ENCODE measurements at regions not wholly inside any gene's neighbourhood (a gene's known extent, or its start where the extent isn't known, plus 50 kb on each side); places are given as distances from the start of the nearest gene placed in this dataset.

DNA sequence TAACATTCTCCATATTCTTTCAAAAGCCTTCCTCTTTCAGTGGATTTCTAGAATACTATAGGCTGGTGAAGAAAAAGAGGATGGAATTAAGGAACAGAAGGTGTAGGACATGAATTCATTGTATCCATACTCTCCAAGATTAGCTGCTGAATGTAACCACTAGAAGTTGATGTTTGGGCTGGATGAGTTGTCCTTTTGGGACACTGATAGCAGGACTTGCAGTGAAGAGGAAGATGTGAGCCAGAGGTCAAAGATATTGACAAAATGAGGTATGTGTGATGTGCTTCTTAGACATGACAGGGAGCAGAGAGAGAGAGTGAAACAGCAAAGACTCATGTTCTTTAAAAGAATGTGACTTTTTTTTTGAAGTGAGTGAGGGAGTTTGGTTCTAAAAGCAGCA lies 134.3 kb upstream of the MAN1A1 start:
- no peak for DNase-seq (ENCODE audit: low spot score)
- ChIA-PET CTCF (ENCODE audit: low intra/inter-chr PET ratio, low total read pairs) (no interaction called here), POLR2A (no interaction called here)
- Histone ChIP-seq H3K27ac (ENCODE audit: extremely low read length, insufficient read depth, low read length) (no peak overlapping the region), H3K4me1 (ENCODE audit: insufficient read depth, low read length) (no peaks in the 10 kb centered on the region), H3K27me3 (ENCODE audit: control insufficient read depth in 1 of 2, insufficient read depth in 2 of 2, low read length in 2 of 2) (peaks cover 0 to 19% of the 10 kb centered on the region in 2 experiments; a peak in 2 of 5 replicates), H3K36me3 (replicated peaks in 1 of 2; ENCODE audit: control insufficient read depth in 1 of 2, insufficient read depth in 2 of 2, low read length in 2 of 2) (no peaks in the 10 kb centered on the region), H3K79me2 (ENCODE audit: insufficient read depth, low read length) (no peaks in the 10 kb centered on the region), H3K9ac (ENCODE audit: insufficient read depth, low read depth, low read length) (no peak overlapping the region), H3K4me3 (replicated peaks in 1 of 3; ENCODE audit: insufficient read depth in 1 of 3, low read depth in 2 of 3, low read length in 3 of 3) (no peak overlapping the region), H4K20me1 (ENCODE audit: insufficient read depth, low read length) (no peaks in the 10 kb centered on the region), H3K4me2 (ENCODE audit: low read depth, low read length) (no peak overlapping the region), H2AFZ (ENCODE audit: low read length) (no peak overlapping the region), H3K9me3 (ENCODE audit: low read length) (no peaks in the 10 kb centered on the region)
- no TSS peak for BruUV-seq (replicated peaks)
- no peak for FAIRE-seq
- intact Hi-C loops (cut with micrococcal nuclease; ENCODE audit: unreplicated experiment), result no loop called here
- TF ChIP-seq PHF5A (CRISPR knock-in tag; IDR thresholded peaks at IDR 0.05; ENCODE audit: low read depth, unreplicated experiment) (no peak), ZFP36 (IDR thresholded peaks at IDR 0.05; ENCODE audit: borderline replicate concordance, low read depth, low read length, partially characterized antibody) (no peak), BRCA1 (CRISPR knock-in tag; IDR thresholded peaks at IDR 0.05) (no peak), RELA (CRISPR knock-in tag; IDR thresholded peaks at IDR 0.05) (no peak), SALL2 (CRISPR knock-in tag; IDR thresholded peaks at IDR 0.05) (no peak), EEA1 (CRISPR knock-in tag; IDR thresholded peaks at IDR 0.05; ENCODE audit: borderline replicate concordance) (no peak), RARA (CRISPR knock-in tag; IDR thresholded peaks at IDR 0.05) (no peak), ZNF549 (CRISPR knock-in tag; IDR thresholded peaks at IDR 0.05) (no peak), ZFY (CRISPR knock-in tag; IDR thresholded peaks at IDR 0.05) (no peak), ZNF83 (CRISPR knock-in tag; IDR thresholded peaks at IDR 0.05; ENCODE audit: borderline replicate concordance) (no peak)
- TF ChIP-seq, protein P1, sequence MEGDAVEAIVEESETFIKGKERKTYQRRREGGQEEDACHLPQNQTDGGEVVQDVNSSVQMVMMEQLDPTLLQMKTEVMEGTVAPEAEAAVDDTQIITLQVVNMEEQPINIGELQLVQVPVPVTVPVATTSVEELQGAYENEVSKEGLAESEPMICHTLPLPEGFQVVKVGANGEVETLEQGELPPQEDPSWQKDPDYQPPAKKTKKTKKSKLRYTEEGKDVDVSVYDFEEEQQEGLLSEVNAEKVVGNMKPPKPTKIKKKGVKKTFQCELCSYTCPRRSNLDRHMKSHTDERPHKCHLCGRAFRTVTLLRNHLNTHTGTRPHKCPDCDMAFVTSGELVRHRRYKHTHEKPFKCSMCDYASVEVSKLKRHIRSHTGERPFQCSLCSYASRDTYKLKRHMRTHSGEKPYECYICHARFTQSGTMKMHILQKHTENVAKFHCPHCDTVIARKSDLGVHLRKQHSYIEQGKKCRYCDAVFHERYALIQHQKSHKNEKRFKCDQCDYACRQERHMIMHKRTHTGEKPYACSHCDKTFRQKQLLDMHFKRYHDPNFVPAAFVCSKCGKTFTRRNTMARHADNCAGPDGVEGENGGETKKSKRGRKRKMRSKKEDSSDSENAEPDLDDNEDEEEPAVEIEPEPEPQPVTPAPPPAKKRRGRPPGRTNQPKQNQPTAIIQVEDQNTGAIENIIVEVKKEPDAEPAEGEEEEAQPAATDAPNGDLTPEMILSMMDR (CRISPR knock-in tag; IDR thresholded peaks at IDR 0.05), result no peak
- TF ChIP-seq, protein P2, sequence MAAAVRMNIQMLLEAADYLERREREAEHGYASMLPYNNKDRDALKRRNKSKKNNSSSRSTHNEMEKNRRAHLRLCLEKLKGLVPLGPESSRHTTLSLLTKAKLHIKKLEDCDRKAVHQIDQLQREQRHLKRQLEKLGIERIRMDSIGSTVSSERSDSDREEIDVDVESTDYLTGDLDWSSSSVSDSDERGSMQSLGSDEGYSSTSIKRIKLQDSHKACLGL (CRISPR knock-in tag; IDR thresholded peaks at IDR 0.05), result no peak
- TF ChIP-seq, protein P3, sequence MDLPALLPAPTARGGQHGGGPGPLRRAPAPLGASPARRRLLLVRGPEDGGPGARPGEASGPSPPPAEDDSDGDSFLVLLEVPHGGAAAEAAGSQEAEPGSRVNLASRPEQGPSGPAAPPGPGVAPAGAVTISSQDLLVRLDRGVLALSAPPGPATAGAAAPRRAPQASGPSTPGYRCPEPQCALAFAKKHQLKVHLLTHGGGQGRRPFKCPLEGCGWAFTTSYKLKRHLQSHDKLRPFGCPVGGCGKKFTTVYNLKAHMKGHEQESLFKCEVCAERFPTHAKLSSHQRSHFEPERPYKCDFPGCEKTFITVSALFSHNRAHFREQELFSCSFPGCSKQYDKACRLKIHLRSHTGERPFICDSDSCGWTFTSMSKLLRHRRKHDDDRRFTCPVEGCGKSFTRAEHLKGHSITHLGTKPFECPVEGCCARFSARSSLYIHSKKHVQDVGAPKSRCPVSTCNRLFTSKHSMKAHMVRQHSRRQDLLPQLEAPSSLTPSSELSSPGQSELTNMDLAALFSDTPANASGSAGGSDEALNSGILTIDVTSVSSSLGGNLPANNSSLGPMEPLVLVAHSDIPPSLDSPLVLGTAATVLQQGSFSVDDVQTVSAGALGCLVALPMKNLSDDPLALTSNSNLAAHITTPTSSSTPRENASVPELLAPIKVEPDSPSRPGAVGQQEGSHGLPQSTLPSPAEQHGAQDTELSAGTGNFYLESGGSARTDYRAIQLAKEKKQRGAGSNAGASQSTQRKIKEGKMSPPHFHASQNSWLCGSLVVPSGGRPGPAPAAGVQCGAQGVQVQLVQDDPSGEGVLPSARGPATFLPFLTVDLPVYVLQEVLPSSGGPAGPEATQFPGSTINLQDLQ (CRISPR knock-in tag; IDR thresholded peaks at IDR 0.05), result no peak
- TF ChIP-seq, protein P4, sequence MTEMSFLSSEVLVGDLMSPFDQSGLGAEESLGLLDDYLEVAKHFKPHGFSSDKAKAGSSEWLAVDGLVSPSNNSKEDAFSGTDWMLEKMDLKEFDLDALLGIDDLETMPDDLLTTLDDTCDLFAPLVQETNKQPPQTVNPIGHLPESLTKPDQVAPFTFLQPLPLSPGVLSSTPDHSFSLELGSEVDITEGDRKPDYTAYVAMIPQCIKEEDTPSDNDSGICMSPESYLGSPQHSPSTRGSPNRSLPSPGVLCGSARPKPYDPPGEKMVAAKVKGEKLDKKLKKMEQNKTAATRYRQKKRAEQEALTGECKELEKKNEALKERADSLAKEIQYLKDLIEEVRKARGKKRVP (CRISPR knock-in tag; IDR thresholded peaks at IDR 0.05), result no peak
- TF ChIP-seq, protein P5, sequence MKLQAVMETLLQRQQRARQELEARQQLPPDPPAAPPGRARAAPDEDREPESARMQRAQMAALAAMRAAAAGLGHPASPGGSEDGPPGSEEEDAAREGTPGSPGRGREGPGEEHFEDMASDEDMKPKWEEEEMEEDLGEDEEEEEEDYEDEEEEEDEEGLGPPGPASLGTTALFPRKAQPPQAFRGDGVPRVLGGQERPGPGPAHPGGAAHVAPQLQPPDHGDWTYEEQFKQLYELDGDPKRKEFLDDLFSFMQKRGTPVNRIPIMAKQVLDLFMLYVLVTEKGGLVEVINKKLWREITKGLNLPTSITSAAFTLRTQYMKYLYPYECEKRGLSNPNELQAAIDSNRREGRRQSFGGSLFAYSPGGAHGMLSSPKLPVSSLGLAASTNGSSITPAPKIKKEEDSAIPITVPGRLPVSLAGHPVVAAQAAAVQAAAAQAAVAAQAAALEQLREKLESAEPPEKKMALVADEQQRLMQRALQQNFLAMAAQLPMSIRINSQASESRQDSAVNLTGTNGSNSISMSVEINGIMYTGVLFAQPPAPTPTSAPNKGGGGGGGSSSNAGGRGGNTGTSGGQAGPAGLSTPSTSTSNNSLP (IDR thresholded peaks at IDR 0.05; ENCODE audit: low read depth, low read length), result no peak
- in situ Hi-C loops (cut with HindIII; ENCODE audit: extremely low pct_ligation_motif_present, low pct_unique_long_range_greater_than_20kb), result no loop called here
- no peak for ATAC-seq
